H1 (cell line): ENCODE measurements at regions not wholly inside any gene's neighbourhood (a gene's known extent, or its start where the extent isn't known, plus 50 kb on each side); places are given as distances from the start of the nearest gene placed in this dataset.

ENCODE experiments used
- CTCF ChIA-PET: fragments of 300-600 bp; sonication (Branson Sonifier 250); formaldehyde crosslinking; loops from one replicate; lab custom pipeline; 2021; ENCODE audit not compliant: partially characterized antibody; lab: Charles Lee
- POLR2A ChIA-PET: fragments of 300-600 bp; sonication (Branson Sonifier 250); formaldehyde crosslinking; loops from one replicate; lab custom pipeline; 2021; ENCODE audit warnings: inconsistent platforms; ENCODE audit not compliant: partially characterized antibody; lab: Charles Lee
- DNase-seq, 2 experiments: peaks; one replicate each; pipeline versions ENCODE4 v3.0.0 to v3.0.0-alpha.2; 2010 to 2022; ENCODE audit warnings: low spot score in 2 of 2, low read depth in 1 of 2, mixed read lengths in 1 of 2
- FAIRE-seq: peaks from 2 replicates; lab custom pipeline; 2011; peaks lifted over from hg19 to GRCh38; lab: Jason Lieb, UNC
- H2AFZ ChIP-seq: 2 replicates; pipeline ENCODE4 v1.8.1; 2012; ENCODE audit warnings: low read length, inconsistent platforms
- H2AK5ac ChIP-seq: 2 replicates; pipeline ENCODE4 v1.6.1; 2013; ENCODE audit warnings: low read depth, low read length
- H2BK120ac ChIP-seq: replicated peaks from 2 replicates; pipeline ENCODE3; 2013; ENCODE audit warnings: low read depth, low read length, inconsistent platforms
- H2BK12ac ChIP-seq: 2 replicates; pipeline ENCODE4 v1.6.1; 2013; ENCODE audit warnings: low read depth, low read length
- H2BK15ac ChIP-seq: 2 replicates; pipeline ENCODE4 v1.6.1; 2013; ENCODE audit warnings: low read length
- H2BK20ac ChIP-seq: 2 replicates; pipeline ENCODE4 v1.6.1; 2013; ENCODE audit warnings: low read length
- H2BK5ac ChIP-seq: 2 replicates; pipeline ENCODE4 v1.6.1; 2013; ENCODE audit warnings: low read depth, low read length
- H3K14ac ChIP-seq: 2 replicates; pipeline ENCODE4 v1.6.1; 2013; ENCODE audit warnings: inconsistent platforms; ENCODE audit not compliant: insufficient read length
- H3K18ac ChIP-seq: 2 replicates; pipeline ENCODE4 v1.6.1; 2013; ENCODE audit warnings: low read length; ENCODE audit errors: extremely low read depth
- H3K23ac ChIP-seq: 2 replicates; pipeline ENCODE4 v1.6.1; 2013; ENCODE audit warnings: inconsistent platforms; ENCODE audit not compliant: insufficient read length
- H3K23me2 ChIP-seq: 2 replicates; pipeline ENCODE4 v1.6.1; 2013; ENCODE audit warnings: low read depth, low read length
- H3K27ac ChIP-seq: 2 replicates; pipeline ENCODE4 v1.6.1; 2011; ENCODE audit warnings: low read depth, low read length, inconsistent platforms
- H3K27me3 ChIP-seq, 4 experiments: replicated peaks in 1 of 4; 1 replicate in 1 of 4; 2 replicates in 3 of 4; pipeline versions ENCODE4 v1.6.1 to v1.8.1; 2011 to 2013; ENCODE audit warnings: low read length in 3 of 4, mild to moderate bottlenecking in 3 of 4, inconsistent platforms in 2 of 4, mixed read lengths in 2 of 4, moderate library complexity in 1 of 4; ENCODE audit not compliant: control insufficient read depth in 3 of 4, insufficient read depth in 3 of 4; ENCODE audit errors: extremely low read depth in 1 of 4
- H3K36me3 ChIP-seq, 4 experiments: 2 replicates each; pipeline versions ENCODE4 v1.6.1 to v1.8.1; 2011 to 2013; ENCODE audit warnings: mild to moderate bottlenecking in 4 of 4, low read length in 3 of 4, moderate library complexity in 2 of 4, control low read depth in 1 of 4, inconsistent platforms in 1 of 4; ENCODE audit not compliant: insufficient read depth in 4 of 4, control insufficient read depth in 2 of 4
- H3K4ac ChIP-seq: replicated peaks from 2 replicates; pipeline ENCODE3; 2013; ENCODE audit warnings: low read length, low read depth, mixed read lengths, inconsistent platforms; ENCODE audit not compliant: insufficient read length
- H3K4me1 ChIP-seq, 4 experiments: replicated peaks in 1 of 4; 1 replicate in 1 of 4; 2 replicates in 3 of 4; pipeline versions ENCODE4 v1.6.1 to v1.8.1; 2011 to 2013; ENCODE audit warnings: low read length in 3 of 4, inconsistent platforms in 2 of 4, mixed read lengths in 1 of 4; ENCODE audit not compliant: insufficient read depth in 4 of 4, control insufficient read depth in 3 of 4
- H3K4me2 ChIP-seq, 2 experiments: 2 replicates each; pipeline versions ENCODE4 v1.6.1 to v1.8.1; 2011 to 2013; ENCODE audit warnings: low read depth in 2 of 2, low read length in 2 of 2, control low read depth in 1 of 2, inconsistent platforms in 1 of 2, mild to moderate bottlenecking in 1 of 2; ENCODE audit not compliant: insufficient read depth in 1 of 2
- H3K4me3 ChIP-seq, 4 experiments: fragments of 200-600, 300-600 bp in 1 of 4; sonication (generic), shearing (Covaris generic), sonication (Bioruptor Twin) in 1 of 4; 2 replicates each; pipeline versions ENCODE4 v1.5.1 to v1.8.1; 2011 to 2016; ENCODE audit warnings: low read length in 4 of 4, low read depth in 3 of 4, control low read depth in 2 of 4, inconsistent platforms in 2 of 4, mild to moderate bottlenecking in 2 of 4, mixed read lengths in 1 of 4, moderate library complexity in 1 of 4; ENCODE audit not compliant: insufficient read depth in 2 of 4; ENCODE audit errors: extremely low read depth in 1 of 4
- H3K56ac ChIP-seq: replicated peaks from 2 replicates; pipeline ENCODE3; 2013; ENCODE audit warnings: low read depth, mild to moderate bottlenecking, mixed read lengths, low read length, inconsistent platforms; ENCODE audit not compliant: insufficient read length
- H3K79me1 ChIP-seq: 2 replicates; pipeline ENCODE4 v1.6.1; 2013; ENCODE audit warnings: low read depth, low read length, control low read depth
- H3K79me2 ChIP-seq, 2 experiments: 2 replicates each; pipeline versions ENCODE4 v1.6.1 to v1.8.1; 2012 to 2013; ENCODE audit warnings: low read length in 2 of 2, mild to moderate bottlenecking in 2 of 2, inconsistent platforms in 1 of 2; ENCODE audit not compliant: insufficient read depth in 2 of 2, control insufficient read depth in 1 of 2
- H3K9ac ChIP-seq, 4 experiments: replicated peaks in 1 of 4; 1 replicate in 1 of 4; 2 replicates in 3 of 4; pipeline versions ENCODE4 v1.6.1 to v1.8.1; 2011 to 2013; ENCODE audit warnings: low read depth in 3 of 4, low read length in 3 of 4, control low read depth in 2 of 4, mild to moderate bottlenecking in 2 of 4, moderate library complexity in 2 of 4, inconsistent platforms in 1 of 4; ENCODE audit errors: extremely low read depth in 1 of 4
- H3K9me3 ChIP-seq, 2 experiments: 2 replicates each; pipeline versions ENCODE4 v1.6.1 to v1.8.1; 2012 to 2013; ENCODE audit warnings: mild to moderate bottlenecking in 2 of 2, moderate library complexity in 2 of 2, control low read depth in 1 of 2, inconsistent platforms in 1 of 2, low read depth in 1 of 2, low read length in 1 of 2, mixed read lengths in 1 of 2; ENCODE audit not compliant: insufficient read depth in 2 of 2
- H4K20me1 ChIP-seq, 2 experiments: replicated peaks in 1 of 2; 2 replicates each; pipeline versions ENCODE3 to v1.8.1; 2011 to 2013; ENCODE audit warnings: inconsistent platforms in 2 of 2, low read length in 2 of 2, mild to moderate bottlenecking in 1 of 2; ENCODE audit not compliant: insufficient read depth in 2 of 2, control insufficient read depth in 1 of 2
- H4K5ac ChIP-seq: 2 replicates; pipeline ENCODE4 v1.6.1; 2013; ENCODE audit warnings: low read length, low read depth, mixed read lengths, inconsistent platforms; ENCODE audit not compliant: insufficient read length
- H4K8ac ChIP-seq: 2 replicates; pipeline ENCODE4 v1.8.0; 2013; ENCODE audit warnings: mild to moderate bottlenecking, moderate library complexity, low read length, inconsistent platforms; ENCODE audit not compliant: insufficient read depth; ENCODE audit errors: extremely low read depth
- H4K91ac ChIP-seq: replicated peaks from 2 replicates; pipeline ENCODE3; 2013; ENCODE audit warnings: low read length, mixed read lengths, inconsistent platforms; ENCODE audit not compliant: insufficient read length
- TEAD4 ChIP-seq: IDR thresholded peaks from 2 replicates; pipeline ENCODE4 v1.6.1; 2012; ENCODE audit warnings: low read depth, low read length, inconsistent platforms, mixed read lengths
- WGBS, 2 experiments: shearing (Covaris generic) in 1 of 2; methylation state at CpG; one replicate each; pipeline versions ENCODE4 v1.1.6 to v1.1.7; 2013 to 2015; ENCODE audit warnings: low lambda C conversion rate in 2 of 2, mixed read lengths in 2 of 2, inconsistent platforms in 1 of 2, low coverage in 1 of 2, missing lambda C conversion rate in 1 of 2; ENCODE audit not compliant: insufficient replicate concordance in 2 of 2, insufficient coverage in 1 of 2, insufficient read length in 1 of 2; ENCODE audit errors: extremely low coverage in 1 of 2, missing lambda C conversion rate in 1 of 2; 5-methylcytosine and 5-hydroxymethylcytosine counted together

DNA sequence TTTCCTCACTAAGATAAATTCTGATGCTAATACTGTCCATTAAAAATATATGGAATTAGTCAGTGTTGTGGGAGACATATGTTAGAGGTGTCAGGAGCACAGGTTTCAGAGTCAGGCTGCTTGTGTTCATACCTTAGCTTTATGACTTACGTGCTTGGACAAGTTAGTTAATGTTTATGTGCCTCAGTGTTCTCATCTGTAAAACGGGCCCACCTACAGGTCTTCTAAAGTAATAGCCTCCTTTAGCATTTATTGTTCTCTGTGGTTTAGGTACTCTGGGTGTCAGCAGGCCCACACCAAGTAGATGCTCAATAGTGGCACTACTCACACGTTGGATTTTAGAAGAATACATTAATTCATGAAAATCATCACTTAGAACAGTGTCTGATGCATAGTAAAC is 308.7 kb upstream of the ZC3H12C start:
- Histone ChIP-seq H3K23me2 (no peaks in the 10 kb centered on the region), H3K9me3 (no peaks in the 10 kb centered on the region), H3K18ac (no peak overlapping the region), H3K4me2 (no peak overlapping the region), H3K79me2 (no peaks in the 10 kb centered on the region), H3K27me3 (no peaks in the 10 kb centered on the region), H2BK5ac (no peak overlapping the region), H2BK120ac (no peak overlapping the region), H2AFZ (no peak overlapping the region), H3K23ac (no peak overlapping the region), H3K9ac (no peak overlapping the region), H3K27ac (no peak overlapping the region), H4K8ac (no peak overlapping the region), H2AK5ac (no peak overlapping the region), H4K91ac (no peak overlapping the region), H2BK20ac (no peak overlapping the region), H4K5ac (no peak overlapping the region), H3K4ac (no peak overlapping the region), H3K4me3 (no peak overlapping the region), H2BK15ac (no peak overlapping the region), H3K14ac (no peak overlapping the region), H3K36me3 (no peaks in the 10 kb centered on the region), H3K56ac (no peak overlapping the region), H3K79me1 (no peaks in the 10 kb centered on the region), H3K4me1 (peaks cover 0 to 6% (median 0%) of the 10 kb centered on the region in 4 experiments; a peak in 2 of 7 replicates), H2BK12ac (no peak overlapping the region), H4K20me1 (no peaks in the 10 kb centered on the region)
- FAIRE-seq (no peak), DNase-seq (no peak)
- ChIA-PET POLR2A (no interaction called here), CTCF (no interaction called here)
- WGBS, 2 experiments: 95% methylated on average over 3 of the region's 3 CpGs; no CpG with 5 or more reads in 1 of the 2 experiments
- no peak for TF ChIP-seq TEAD4
